NB4 (cell line): ENCODE measurements at regions not wholly inside any gene's neighbourhood (a gene's known extent, or its start where the extent isn't known, plus 50 kb on each side); places are given as distances from the start of the nearest gene placed in this dataset.
"Not testable (repeated sequence)": the region's sequence is repeated elsewhere in the genome, so short reads cannot be mapped to it uniquely, and the experiment has no call there.

Experiments used
- DNase-seq: peaks from one replicate; pipeline ENCODE4 v3.0.0; 2010; ENCODE audit warnings: low read depth
- H3K4me3 ChIP-seq: one replicate; pipeline ENCODE4 v1.5.1; 2011; ENCODE audit warnings: mild to moderate bottlenecking, low read depth, low read length, moderate library complexity
- CTCF ChIP-seq: IDR thresholded peaks from one replicate; pipeline ENCODE4 v1.5.1; 2012; ENCODE audit warnings: low read depth, low read length
- MAX ChIP-seq: IDR thresholded peaks from 2 replicates; pipeline ENCODE4 v1.6.1; 2011; ENCODE audit warnings: low read depth, low read length
- MYC ChIP-seq: IDR thresholded peaks from 2 replicates; pipeline ENCODE4 v1.6.1; 2011; ENCODE audit warnings: low read depth, low read length
- POLR2A ChIP-seq: IDR thresholded peaks from 2 replicates; pipeline ENCODE4 v1.6.1; 2011; ENCODE audit warnings: mild to moderate bottlenecking; ENCODE audit not compliant: insufficient read length; ENCODE audit errors: extremely low read depth

- no peak for DNase-seq
- H3K4me3 ChIP-seq, result no peak overlapping the region
- TF ChIP-seq MAX (no peak), CTCF (no peak)
Measured at GRCh38 chr11:15341587-15341986, 226.9 kb downstream of the INSC start.

GRCh38 chr11:15342163-15342562, 227.4 kb downstream of the INSC start:
- TF ChIP-seq POLR2A (no peak), MYC (no peak), CTCF (no peak), MAX (no peak)
- no peak overlapping the region for H3K4me3 ChIP-seq
- DNase-seq, result no peak

GRCh38 chr11:15346907-15347306, 232.2 kb downstream of the INSC start:
- no peak overlapping the region for H3K4me3 ChIP-seq
- TF ChIP-seq MAX, result no peak
- TF ChIP-seq MYC, result no peak
- TF ChIP-seq CTCF, result no peak
- TF ChIP-seq POLR2A, result no peak
- DNase-seq, result no peak

- DNase-seq, result peak; percentile 28
- TF ChIP-seq MYC (no peak), MAX (no peak), POLR2A (no peak), CTCF (no peak)
- no peak overlapping the region for H3K4me3 ChIP-seq
Measured at GRCh38 chr11:15347969-15348734, 233.4 kb downstream of the INSC start.

GRCh38 chr11:15349413-15349812, 234.7 kb downstream of the INSC start:
- TF ChIP-seq MYC (no peak), CTCF (no peak), MAX (no peak), POLR2A (no peak)
- H3K4me3 ChIP-seq, result no peak overlapping the region
- no peak for DNase-seq

GRCh38 chr11:15361316-15361715, 246.6 kb downstream of the INSC start:
- DNase-seq, result no peak
- TF ChIP-seq POLR2A (no peak), CTCF (no peak), MYC (no peak), MAX (no peak)

GRCh38 chr11:15365286-15365685, 250.6 kb downstream of the INSC start:
- not testable (repeated sequence) for H3K4me3 ChIP-seq

More at GRCh38 chr11:15361316-15361715, 246.6 kb downstream of the INSC start:
- H3K4me3 ChIP-seq, result no peak overlapping the region

More at GRCh38 chr11:15365286-15365685, 250.6 kb downstream of the INSC start:
- DNase-seq, result not testable (repeated sequence)
